AG04450 (cell line): ENCODE measurements at regions not wholly inside any gene's neighbourhood (a gene's known extent, or its start where the extent isn't known, plus 50 kb on each side); places are given as distances from the start of the nearest gene placed in this dataset.

Source experiments
- CTCF ChIA-PET: fragments of 300-600, 350-600 bp; formaldehyde crosslinking; extraction: SDS; loops from one replicate; lab custom pipeline; 2022; ENCODE audit warnings: antibody characterized with exemption, inconsistent platforms; lab: Charles Lee
- POLR2A ChIA-PET: fragments of 350-600 bp; formaldehyde crosslinking; extraction: SDS; loops from one replicate; lab custom pipeline; 2021; ENCODE audit warnings: antibody characterized with exemption, inconsistent platforms; lab: Yijun Ruan, JAX
- DNase-seq: peaks from one replicate; pipeline ENCODE4 v3.0.0-alpha.2; 2011; ENCODE audit warnings: low read depth, low spot score
- H3K27ac ChIP-seq: one replicate; pipeline ENCODE4 v1.5.1; 2012; ENCODE audit warnings: low read depth, low read length, control low read depth
- H3K27me3 ChIP-seq: one replicate; pipeline ENCODE4 v1.6.0; 2012; ENCODE audit warnings: low read length; ENCODE audit not compliant: control insufficient read depth, insufficient read depth
- H3K4me3 ChIP-seq: 2 replicates; pipeline ENCODE4 v1.5.1; 2011; ENCODE audit warnings: mild to moderate bottlenecking, low read depth, low read length, control low read depth
- H3K9me3 ChIP-seq: 2 replicates; pipeline ENCODE4 v1.5.1; 2012; ENCODE audit warnings: low read length; ENCODE audit not compliant: control insufficient read depth, insufficient read depth
- CTCF ChIP-seq: IDR thresholded peaks from 2 replicates; pipeline ENCODE4 v1.5.1; 2011; ENCODE audit warnings: low read depth, low read length, control low read depth, inconsistent platforms

GRCh38 chr1:195482137-195482536, 1126.1 kb downstream of the KCNT2 start:
- no peak for TF ChIP-seq CTCF
- no peak for DNase-seq
- Histone ChIP-seq H3K27ac (no peak overlapping the region), H3K9me3 (no peaks in the 10 kb centered on the region; the same call in 1 of the 2 replicates), H3K4me3 (no peak overlapping the region), H3K27me3 (no peaks in the 10 kb centered on the region)
- POLR2A ChIA-PET: no interaction called here
- CTCF ChIA-PET: no interaction called here

GRCh38 chr1:195481293-195481692, 1126.9 kb downstream of the KCNT2 start:
- Histone ChIP-seq H3K27ac (no peak overlapping the region), H3K4me3 (no peak overlapping the region), H3K9me3 (no peaks in the 10 kb centered on the region; the same call in 1 of the 2 replicates), H3K27me3 (no peaks in the 10 kb centered on the region)
- DNase-seq: no peak
- POLR2A ChIA-PET: no interaction called here
- TF ChIP-seq CTCF: no peak
- CTCF ChIA-PET: no interaction called here

GRCh38 chr1:195475568-195475967, 1132.7 kb downstream of the KCNT2 start:
- H3K9me3 ChIP-seq: no peaks in the 10 kb centered on the region
- POLR2A ChIA-PET: no interaction called here

GRCh38 chr1:195472291-195472690, 1135.9 kb downstream of the KCNT2 start:
- no peak for DNase-seq
- Histone ChIP-seq H3K9me3 (no peaks in the 10 kb centered on the region), H3K27me3 (no peaks in the 10 kb centered on the region), H3K27ac (no peak overlapping the region), H3K4me3 (no peak overlapping the region)
- ChIA-PET CTCF (no interaction called here), POLR2A (no interaction called here)
- no peak for TF ChIP-seq CTCF

More at GRCh38 chr1:195475568-195475967, 1132.7 kb downstream of the KCNT2 start:
- no peaks in the 10 kb centered on the region for H3K27me3 ChIP-seq
- DNase-seq: no peak
- no peak for TF ChIP-seq CTCF
- H3K4me3 ChIP-seq: no peak overlapping the region
- CTCF ChIA-PET: no interaction called here
- H3K27ac ChIP-seq: no peak overlapping the region

GRCh38 chr1:195466639-195467038, 1141.6 kb downstream of the KCNT2 start:
- ChIA-PET POLR2A (no interaction called here), CTCF (no interaction called here)
- no peaks in the 10 kb centered on the region for H3K9me3 ChIP-seq
- H3K4me3 ChIP-seq: no peak overlapping the region
- TF ChIP-seq CTCF: no peak
- H3K27ac ChIP-seq: no peak overlapping the region
- DNase-seq: no peak
- H3K27me3 ChIP-seq: no peaks in the 10 kb centered on the region
